ENCODE measurements at regions not wholly inside any gene's neighbourhood (a gene's known extent, or its start where the extent isn't known, plus 50 kb on each side); places are given as distances from the start of the nearest gene placed in this dataset.

DNA sequence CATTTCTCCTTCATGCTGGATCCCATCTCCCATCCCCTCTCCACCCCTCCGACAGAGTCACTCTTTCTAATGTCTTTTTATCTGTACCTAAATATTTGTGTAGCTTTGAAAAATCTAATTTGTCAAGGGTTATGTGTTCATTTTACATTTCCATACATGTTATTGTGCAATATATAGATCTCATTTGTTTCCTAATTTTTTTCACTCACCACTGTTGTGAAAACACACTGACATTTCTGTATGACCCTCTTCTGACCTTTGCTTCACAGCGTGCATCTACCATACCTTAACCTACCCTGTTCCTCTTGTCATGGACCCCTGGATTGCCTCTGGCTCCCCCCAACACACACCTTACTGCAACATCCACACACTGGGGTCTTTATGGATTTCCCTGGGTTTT lies 942.9 kb downstream of the TBC1D22A start:
- no peak overlapping the region for H3K4me2 ChIP-seq
- DNase-seq (ENCODE audit: low spot score) = no peak
- peaks cover 22% of the 10 kb centered on the region for H3K4me1 Mint-ChIP-seq
- H3K27me3 ChIP-seq (ENCODE audit: insufficient read depth) = no peaks in the 10 kb centered on the region
- no peaks in the 10 kb centered on the region for H3K79me2 ChIP-seq (replicated peaks; ENCODE audit: insufficient read depth)
- no peaks in the 10 kb centered on the region for H3K36me3 Mint-ChIP-seq (ENCODE audit: low read depth)
- TF ChIP-seq, protein P1, sequence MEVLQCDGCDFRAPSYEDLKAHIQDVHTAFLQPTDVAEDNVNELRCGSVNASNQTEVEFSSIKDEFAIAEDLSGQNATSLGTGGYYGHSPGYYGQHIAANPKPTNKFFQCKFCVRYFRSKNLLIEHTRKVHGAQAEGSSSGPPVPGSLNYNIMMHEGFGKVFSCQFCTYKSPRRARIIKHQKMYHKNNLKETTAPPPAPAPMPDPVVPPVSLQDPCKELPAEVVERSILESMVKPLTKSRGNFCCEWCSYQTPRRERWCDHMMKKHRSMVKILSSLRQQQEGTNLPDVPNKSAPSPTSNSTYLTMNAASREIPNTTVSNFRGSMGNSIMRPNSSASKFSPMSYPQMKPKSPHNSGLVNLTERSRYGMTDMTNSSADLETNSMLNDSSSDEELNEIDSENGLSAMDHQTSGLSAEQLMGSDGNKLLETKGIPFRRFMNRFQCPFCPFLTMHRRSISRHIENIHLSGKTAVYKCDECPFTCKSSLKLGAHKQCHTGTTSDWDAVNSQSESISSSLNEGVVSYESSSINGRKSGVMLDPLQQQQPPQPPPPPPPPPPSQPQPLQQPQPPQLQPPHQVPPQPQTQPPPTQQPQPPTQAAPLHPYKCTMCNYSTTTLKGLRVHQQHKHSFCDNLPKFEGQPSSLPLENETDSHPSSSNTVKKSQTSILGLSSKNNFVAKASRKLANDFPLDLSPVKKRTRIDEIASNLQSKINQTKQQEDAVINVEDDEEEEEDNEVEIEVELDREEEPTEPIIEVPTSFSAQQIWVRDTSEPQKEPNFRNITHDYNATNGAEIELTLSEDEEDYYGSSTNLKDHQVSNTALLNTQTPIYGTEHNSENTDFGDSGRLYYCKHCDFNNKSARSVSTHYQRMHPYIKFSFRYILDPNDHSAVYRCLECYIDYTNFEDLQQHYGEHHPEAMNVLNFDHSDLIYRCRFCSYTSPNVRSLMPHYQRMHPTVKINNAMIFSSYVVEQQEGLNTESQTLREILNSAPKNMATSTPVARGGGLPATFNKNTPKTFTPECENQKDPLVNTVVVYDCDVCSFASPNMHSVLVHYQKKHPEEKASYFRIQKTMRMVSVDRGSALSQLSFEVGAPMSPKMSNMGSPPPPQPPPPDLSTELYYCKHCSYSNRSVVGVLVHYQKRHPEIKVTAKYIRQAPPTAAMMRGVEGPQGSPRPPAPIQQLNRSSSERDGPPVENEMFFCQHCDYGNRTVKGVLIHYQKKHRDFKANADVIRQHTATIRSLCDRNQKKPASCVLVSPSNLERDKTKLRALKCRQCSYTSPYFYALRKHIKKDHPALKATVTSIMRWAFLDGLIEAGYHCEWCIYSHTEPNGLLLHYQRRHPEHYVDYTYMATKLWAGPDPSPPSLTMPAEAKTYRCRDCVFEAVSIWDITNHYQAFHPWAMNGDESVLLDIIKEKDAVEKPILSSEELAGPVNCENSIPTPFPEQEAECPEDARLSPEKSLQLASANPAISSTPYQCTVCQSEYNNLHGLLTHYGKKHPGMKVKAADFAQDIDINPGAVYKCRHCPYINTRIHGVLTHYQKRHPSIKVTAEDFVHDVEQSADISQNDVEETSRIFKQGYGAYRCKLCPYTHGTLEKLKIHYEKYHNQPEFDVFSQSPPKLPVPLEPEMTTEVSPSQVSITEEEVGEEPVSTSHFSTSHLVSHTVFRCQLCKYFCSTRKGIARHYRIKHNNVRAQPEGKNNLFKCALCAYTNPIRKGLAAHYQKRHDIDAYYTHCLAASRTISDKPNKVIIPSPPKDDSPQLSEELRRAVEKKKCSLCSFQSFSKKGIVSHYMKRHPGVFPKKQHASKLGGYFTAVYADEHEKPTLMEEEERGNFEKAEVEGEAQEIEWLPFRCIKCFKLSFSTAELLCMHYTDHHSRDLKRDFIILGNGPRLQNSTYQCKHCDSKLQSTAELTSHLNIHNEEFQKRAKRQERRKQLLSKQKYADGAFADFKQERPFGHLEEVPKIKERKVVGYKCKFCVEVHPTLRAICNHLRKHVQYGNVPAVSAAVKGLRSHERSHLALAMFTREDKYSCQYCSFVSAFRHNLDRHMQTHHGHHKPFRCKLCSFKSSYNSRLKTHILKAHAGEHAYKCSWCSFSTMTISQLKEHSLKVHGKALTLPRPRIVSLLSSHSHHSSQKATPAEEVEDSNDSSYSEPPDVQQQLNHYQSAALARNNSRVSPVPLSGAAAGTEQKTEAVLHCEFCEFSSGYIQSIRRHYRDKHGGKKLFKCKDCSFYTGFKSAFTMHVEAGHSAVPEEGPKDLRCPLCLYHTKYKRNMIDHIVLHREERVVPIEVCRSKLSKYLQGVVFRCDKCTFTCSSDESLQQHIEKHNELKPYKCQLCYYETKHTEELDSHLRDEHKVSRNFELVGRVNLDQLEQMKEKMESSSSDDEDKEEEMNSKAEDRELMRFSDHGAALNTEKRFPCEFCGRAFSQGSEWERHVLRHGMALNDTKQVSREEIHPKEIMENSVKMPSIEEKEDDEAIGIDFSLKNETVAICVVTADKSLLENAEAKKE (CRISPR knock-in tag; IDR thresholded peaks at IDR 0.05) = no peak
- TF ChIP-seq EZH2phosphoT487 (IDR thresholded peaks at IDR 0.05; ENCODE audit: unreplicated experiment) (no peak), POLR2AphosphoS5 (IDR thresholded peaks at IDR 0.05; ENCODE audit: low read depth) (no peak), ZNF114 (CRISPR knock-in tag; IDR thresholded peaks at IDR 0.05) (no peak), CREB1 (CRISPR knock-in tag; IDR thresholded peaks at IDR 0.05; ENCODE audit: low read depth) (no peak), STAT1 (IDR thresholded peaks at IDR 0.05; ENCODE audit: unreplicated experiment) (no peak), EZH2 (IDR thresholded peaks at IDR 0.05; ENCODE audit: low read depth, unreplicated experiment) (no peak), JUNB (IDR thresholded peaks at IDR 0.05; ENCODE audit: unreplicated experiment) (no peak), NANOG (IDR thresholded peaks at IDR 0.05; ENCODE audit: borderline replicate concordance) (no peak), ZNF331 (CRISPR knock-in tag; IDR thresholded peaks at IDR 0.05; ENCODE audit: low read depth) (no peak)
- TF ChIP-seq, protein P2, sequence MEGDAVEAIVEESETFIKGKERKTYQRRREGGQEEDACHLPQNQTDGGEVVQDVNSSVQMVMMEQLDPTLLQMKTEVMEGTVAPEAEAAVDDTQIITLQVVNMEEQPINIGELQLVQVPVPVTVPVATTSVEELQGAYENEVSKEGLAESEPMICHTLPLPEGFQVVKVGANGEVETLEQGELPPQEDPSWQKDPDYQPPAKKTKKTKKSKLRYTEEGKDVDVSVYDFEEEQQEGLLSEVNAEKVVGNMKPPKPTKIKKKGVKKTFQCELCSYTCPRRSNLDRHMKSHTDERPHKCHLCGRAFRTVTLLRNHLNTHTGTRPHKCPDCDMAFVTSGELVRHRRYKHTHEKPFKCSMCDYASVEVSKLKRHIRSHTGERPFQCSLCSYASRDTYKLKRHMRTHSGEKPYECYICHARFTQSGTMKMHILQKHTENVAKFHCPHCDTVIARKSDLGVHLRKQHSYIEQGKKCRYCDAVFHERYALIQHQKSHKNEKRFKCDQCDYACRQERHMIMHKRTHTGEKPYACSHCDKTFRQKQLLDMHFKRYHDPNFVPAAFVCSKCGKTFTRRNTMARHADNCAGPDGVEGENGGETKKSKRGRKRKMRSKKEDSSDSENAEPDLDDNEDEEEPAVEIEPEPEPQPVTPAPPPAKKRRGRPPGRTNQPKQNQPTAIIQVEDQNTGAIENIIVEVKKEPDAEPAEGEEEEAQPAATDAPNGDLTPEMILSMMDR (conservative IDR thresholded peaks at IDR 0.05; ENCODE audit: low read depth in 2 of 2) = no peak
- TF ChIP-seq, protein P3, sequence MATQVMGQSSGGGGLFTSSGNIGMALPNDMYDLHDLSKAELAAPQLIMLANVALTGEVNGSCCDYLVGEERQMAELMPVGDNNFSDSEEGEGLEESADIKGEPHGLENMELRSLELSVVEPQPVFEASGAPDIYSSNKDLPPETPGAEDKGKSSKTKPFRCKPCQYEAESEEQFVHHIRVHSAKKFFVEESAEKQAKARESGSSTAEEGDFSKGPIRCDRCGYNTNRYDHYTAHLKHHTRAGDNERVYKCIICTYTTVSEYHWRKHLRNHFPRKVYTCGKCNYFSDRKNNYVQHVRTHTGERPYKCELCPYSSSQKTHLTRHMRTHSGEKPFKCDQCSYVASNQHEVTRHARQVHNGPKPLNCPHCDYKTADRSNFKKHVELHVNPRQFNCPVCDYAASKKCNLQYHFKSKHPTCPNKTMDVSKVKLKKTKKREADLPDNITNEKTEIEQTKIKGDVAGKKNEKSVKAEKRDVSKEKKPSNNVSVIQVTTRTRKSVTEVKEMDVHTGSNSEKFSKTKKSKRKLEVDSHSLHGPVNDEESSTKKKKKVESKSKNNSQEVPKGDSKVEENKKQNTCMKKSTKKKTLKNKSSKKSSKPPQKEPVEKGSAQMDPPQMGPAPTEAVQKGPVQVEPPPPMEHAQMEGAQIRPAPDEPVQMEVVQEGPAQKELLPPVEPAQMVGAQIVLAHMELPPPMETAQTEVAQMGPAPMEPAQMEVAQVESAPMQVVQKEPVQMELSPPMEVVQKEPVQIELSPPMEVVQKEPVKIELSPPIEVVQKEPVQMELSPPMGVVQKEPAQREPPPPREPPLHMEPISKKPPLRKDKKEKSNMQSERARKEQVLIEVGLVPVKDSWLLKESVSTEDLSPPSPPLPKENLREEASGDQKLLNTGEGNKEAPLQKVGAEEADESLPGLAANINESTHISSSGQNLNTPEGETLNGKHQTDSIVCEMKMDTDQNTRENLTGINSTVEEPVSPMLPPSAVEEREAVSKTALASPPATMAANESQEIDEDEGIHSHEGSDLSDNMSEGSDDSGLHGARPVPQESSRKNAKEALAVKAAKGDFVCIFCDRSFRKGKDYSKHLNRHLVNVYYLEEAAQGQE (IDR thresholded peaks at IDR 0.05; ENCODE audit: unreplicated experiment) = no peak
- TF ChIP-seq, protein P4, sequence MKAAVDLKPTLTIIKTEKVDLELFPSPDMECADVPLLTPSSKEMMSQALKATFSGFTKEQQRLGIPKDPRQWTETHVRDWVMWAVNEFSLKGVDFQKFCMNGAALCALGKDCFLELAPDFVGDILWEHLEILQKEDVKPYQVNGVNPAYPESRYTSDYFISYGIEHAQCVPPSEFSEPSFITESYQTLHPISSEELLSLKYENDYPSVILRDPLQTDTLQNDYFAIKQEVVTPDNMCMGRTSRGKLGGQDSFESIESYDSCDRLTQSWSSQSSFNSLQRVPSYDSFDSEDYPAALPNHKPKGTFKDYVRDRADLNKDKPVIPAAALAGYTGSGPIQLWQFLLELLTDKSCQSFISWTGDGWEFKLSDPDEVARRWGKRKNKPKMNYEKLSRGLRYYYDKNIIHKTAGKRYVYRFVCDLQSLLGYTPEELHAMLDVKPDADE (IDR thresholded peaks at IDR 0.05) = no peak
- no peaks in the 10 kb centered on the region for H3K27me3 Mint-ChIP-seq (ENCODE audit: insufficient read depth, low read depth, poor library complexity)
- H3K36me3 ChIP-seq (ENCODE audit: insufficient read depth) = peaks cover 3% of the 10 kb centered on the region; the same call in 1 of the 2 replicates
- H2AFZ ChIP-seq = no peak overlapping the region
- no peak overlapping the region for H3K4me3 Mint-ChIP-seq
- no peaks in the 10 kb centered on the region for H4K20me1 ChIP-seq (replicated peaks; ENCODE audit: insufficient read depth)
- no peak for ATAC-seq
- no peaks in the 10 kb centered on the region for H3K9me2 ChIP-seq (ENCODE audit: insufficient read depth)
- H3K27ac ChIP-seq (ENCODE audit: low read depth) = no peak overlapping the region
- H3K4me1 ChIP-seq (ENCODE audit: insufficient read depth) = no peaks in the 10 kb centered on the region
- H3F3A ChIP-seq (replicated peaks; ENCODE audit: low read depth) = no peaks in the 10 kb centered on the region
- no peak overlapping the region for H3K27ac Mint-ChIP-seq
- no peaks in the 10 kb centered on the region for H3K9me3 Mint-ChIP-seq
- no peak overlapping the region for H3K4me3 ChIP-seq

All from GM23338 (cell line).